T follicular helper cell (primary cell): ENCODE measurements at regions not wholly inside any gene's neighbourhood (a gene's known extent, or its start where the extent isn't known, plus 50 kb on each side); places are given as distances from the start of the nearest gene placed in this dataset.
"Not testable (repeated sequence)": the region's sequence is repeated elsewhere in the genome, so short reads cannot be mapped to it uniquely, and the experiment has no call there.

Experiments used
- DNase-seq: peaks from one replicate; pipeline ENCODE4 v3.0.0-alpha.2; 2020; ENCODE audit warnings: low read depth

GRCh38 chr13:18993884-18994660 lies 187.6 kb downstream of the TUBA3C start:
- no peak for DNase-seq

GRCh38 chr13:18992791-18993190 lies 188.8 kb downstream of the TUBA3C start:
- no peak for DNase-seq

- DNase-seq: no peak
Measured at GRCh38 chr13:18991060-18991459, 190.6 kb downstream of the TUBA3C start.

- no peak for DNase-seq
Measured at GRCh38 chr13:18978447-18978846, 203.2 kb downstream of the TUBA3C start.

GRCh38 chr13:18977857-18978256 lies 203.8 kb downstream of the TUBA3C start:
- DNase-seq: no peak

- DNase-seq: no peak
Measured at GRCh38 chr13:18971576-18972219, 209.9 kb downstream of the TUBA3C start.

- DNase-seq: no peak
Measured at GRCh38 chr13:18965347-18965855, 216.2 kb downstream of the TUBA3C start.

- DNase-seq: no peak
Measured at GRCh38 chr13:18964942-18965341, 216.7 kb downstream of the TUBA3C start.

GRCh38 chr13:18963684-18964083 lies 217.9 kb downstream of the TUBA3C start:
- not testable (repeated sequence) for DNase-seq

- DNase-seq: no peak
Measured at GRCh38 chr13:18962168-18962734, 219.4 kb downstream of the TUBA3C start.

GRCh38 chr13:18961383-18962117 lies 220.1 kb downstream of the TUBA3C start:
- DNase-seq: no peak

- DNase-seq: no peak
Measured at GRCh38 chr13:18960637-18961227, 220.9 kb downstream of the TUBA3C start.

- no peak for DNase-seq
Measured at GRCh38 chr13:18959996-18960395, 221.6 kb downstream of the TUBA3C start.

- DNase-seq: no peak
Measured at GRCh38 chr13:18959229-18959628, 222.4 kb downstream of the TUBA3C start.

GRCh38 chr13:18956473-18957078 lies 225.0 kb downstream of the TUBA3C start:
- no peak for DNase-seq

- no peak for DNase-seq
Measured at GRCh38 chr13:18954254-18954653, 227.4 kb downstream of the TUBA3C start.

GRCh38 chr13:18953139-18953930 lies 228.3 kb downstream of the TUBA3C start:
- DNase-seq: no peak

GRCh38 chr13:18952225-18953016 lies 229.2 kb downstream of the TUBA3C start:
- no peak for DNase-seq

GRCh38 chr13:18951412-18951811 lies 230.2 kb downstream of the TUBA3C start:
- no peak for DNase-seq

GRCh38 chr13:18949970-18950369 lies 231.7 kb downstream of the TUBA3C start:
- DNase-seq: no peak
